Epithelial cell of esophagus (primary cell): ENCODE measurements at regions not wholly inside any gene's neighbourhood (a gene's known extent, or its start where the extent isn't known, plus 50 kb on each side); places are given as distances from the start of the nearest gene placed in this dataset.
"Not testable (repeated sequence)": the region's sequence is repeated elsewhere in the genome, so short reads cannot be mapped to it uniquely, and the experiment has no call there.

Experiments
- DNase-seq: peaks from one replicate; pipeline ENCODE4 v3.0.0; 2010; ENCODE audit warnings: low read depth
- H3K4me3 ChIP-seq: 2 replicates; pipeline ENCODE4 v1.5.1; 2011; ENCODE audit warnings: mild to moderate bottlenecking, low read length, control low read depth
- TF ChIP-seq, protein P1 (sequence below): IDR thresholded peaks from 2 replicates; pipeline ENCODE4 v1.5.1; 2011; ENCODE audit warnings: low read depth, mild to moderate bottlenecking, low read length, control low read depth, inconsistent platforms; ENCODE audit not compliant: insufficient read depth; ENCODE audit errors: missing control alignments

DNA sequence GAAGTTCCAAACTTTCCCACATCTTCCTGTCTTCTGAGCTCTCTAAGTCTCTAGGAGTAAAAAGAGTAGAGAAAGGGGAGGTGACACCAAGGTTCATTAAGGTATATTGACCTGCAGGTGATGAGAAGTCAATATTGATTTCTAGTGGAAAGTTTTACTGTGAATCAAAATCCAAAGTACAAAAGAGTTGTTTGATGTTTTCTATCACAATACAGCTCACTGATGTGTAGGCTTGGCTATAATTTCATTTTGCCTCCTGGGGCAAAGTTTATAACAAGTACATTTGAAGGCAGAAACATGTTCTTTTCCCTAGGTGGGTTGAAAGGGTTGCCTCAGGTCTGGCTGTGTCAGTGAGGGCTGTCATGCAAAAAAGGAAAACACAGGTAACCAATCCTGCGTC lies 65.2 kb upstream of the LRPPRC start:
- TF ChIP-seq, protein P1, sequence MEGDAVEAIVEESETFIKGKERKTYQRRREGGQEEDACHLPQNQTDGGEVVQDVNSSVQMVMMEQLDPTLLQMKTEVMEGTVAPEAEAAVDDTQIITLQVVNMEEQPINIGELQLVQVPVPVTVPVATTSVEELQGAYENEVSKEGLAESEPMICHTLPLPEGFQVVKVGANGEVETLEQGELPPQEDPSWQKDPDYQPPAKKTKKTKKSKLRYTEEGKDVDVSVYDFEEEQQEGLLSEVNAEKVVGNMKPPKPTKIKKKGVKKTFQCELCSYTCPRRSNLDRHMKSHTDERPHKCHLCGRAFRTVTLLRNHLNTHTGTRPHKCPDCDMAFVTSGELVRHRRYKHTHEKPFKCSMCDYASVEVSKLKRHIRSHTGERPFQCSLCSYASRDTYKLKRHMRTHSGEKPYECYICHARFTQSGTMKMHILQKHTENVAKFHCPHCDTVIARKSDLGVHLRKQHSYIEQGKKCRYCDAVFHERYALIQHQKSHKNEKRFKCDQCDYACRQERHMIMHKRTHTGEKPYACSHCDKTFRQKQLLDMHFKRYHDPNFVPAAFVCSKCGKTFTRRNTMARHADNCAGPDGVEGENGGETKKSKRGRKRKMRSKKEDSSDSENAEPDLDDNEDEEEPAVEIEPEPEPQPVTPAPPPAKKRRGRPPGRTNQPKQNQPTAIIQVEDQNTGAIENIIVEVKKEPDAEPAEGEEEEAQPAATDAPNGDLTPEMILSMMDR: no peak
- no peak for DNase-seq

DNA sequence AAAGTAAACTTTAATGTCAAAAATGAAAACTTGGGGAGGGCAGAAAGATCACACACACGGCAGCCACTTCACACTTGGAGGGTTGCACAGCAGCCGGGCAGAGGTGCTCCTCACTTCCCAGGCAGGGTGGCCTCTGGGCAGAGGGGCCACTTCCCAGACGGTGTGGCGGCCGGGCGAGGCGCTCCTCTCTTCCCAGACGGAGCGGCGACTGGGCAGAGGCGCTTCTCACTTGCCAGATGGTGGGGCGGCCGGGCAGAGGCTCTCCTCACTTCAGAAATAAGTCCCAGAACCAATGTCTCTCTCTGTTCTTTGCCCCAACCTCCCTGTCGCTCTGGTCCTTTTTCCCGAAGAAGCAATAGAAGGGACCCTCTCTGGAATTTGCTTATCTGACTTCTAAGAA lies 65.7 kb upstream of the LRPPRC start:
- TF ChIP-seq, protein P1: no peak
- H3K4me3 ChIP-seq: no peak overlapping the region
- no peak for DNase-seq

More for the DNA sequence above, 65.2 kb upstream of the LRPPRC start:
- no peak overlapping the region for H3K4me3 ChIP-seq

DNA sequence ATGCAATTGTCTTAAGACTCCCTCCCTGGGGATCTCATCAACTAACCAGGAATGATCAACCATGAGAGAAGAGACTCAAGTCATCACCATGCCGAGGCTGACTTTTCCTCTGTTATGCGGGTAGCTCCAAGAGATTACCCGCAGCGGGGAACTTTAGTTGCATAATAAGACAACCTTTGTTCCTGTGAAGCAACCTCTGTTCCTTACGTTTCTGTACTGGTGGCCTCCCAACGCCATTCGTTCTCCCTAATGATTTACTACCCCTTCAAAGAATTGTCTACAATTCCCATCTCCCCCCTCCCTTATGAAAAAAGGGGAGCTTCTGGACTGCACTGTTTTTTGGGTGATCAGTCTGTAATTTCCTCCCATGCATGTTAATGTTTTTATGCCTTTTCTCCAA lies 66.1 kb upstream of the LRPPRC start:
- TF ChIP-seq, protein P1: no peak
- H3K4me3 ChIP-seq: no peak overlapping the region
- no peak for DNase-seq

DNA sequence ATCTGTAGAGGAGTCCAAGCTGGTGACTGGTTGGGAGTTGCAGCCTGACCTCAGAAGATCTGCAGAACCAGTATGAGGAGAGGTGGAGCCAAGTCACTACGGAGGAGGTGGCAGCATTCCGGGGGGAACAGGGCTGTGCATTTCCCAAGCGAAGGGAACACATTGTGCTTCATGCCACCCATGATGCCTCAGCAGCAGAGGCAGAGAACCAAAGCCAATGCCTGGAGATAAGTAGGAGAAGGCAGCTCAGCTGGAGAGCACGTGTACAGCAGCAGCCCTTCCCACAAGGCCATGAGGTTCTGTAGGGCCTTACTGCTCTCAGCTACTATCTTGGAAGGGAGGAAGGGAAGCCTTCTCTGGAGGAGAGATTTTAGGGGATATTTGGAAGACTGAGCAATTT lies 67.2 kb upstream of the LRPPRC start:
- TF ChIP-seq, protein P1: no peak
- H3K4me3 ChIP-seq: no peak overlapping the region
- no peak for DNase-seq

DNA sequence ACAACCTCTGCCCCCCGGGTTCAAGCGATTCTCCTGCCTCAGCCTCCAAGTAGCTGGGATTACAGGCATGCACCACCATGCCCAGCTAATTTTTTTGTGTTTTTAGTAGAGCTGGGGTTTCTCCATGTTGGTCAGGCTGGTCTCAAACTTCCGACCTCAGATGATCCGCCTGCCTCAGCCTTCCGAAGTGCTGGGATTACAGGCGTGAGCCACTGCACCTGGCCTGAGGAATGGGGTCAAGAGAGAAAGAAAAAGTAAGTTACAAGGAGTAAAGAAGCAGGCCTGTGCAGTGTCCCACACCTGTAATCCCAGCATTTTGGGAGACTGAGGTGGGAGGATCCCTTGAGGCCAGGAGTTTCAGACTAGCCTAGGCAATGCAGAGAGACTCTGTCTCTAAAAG lies 68.5 kb upstream of the LRPPRC start:
- H3K4me3 ChIP-seq, DNase-seq: not testable (repeated sequence)

DNA sequence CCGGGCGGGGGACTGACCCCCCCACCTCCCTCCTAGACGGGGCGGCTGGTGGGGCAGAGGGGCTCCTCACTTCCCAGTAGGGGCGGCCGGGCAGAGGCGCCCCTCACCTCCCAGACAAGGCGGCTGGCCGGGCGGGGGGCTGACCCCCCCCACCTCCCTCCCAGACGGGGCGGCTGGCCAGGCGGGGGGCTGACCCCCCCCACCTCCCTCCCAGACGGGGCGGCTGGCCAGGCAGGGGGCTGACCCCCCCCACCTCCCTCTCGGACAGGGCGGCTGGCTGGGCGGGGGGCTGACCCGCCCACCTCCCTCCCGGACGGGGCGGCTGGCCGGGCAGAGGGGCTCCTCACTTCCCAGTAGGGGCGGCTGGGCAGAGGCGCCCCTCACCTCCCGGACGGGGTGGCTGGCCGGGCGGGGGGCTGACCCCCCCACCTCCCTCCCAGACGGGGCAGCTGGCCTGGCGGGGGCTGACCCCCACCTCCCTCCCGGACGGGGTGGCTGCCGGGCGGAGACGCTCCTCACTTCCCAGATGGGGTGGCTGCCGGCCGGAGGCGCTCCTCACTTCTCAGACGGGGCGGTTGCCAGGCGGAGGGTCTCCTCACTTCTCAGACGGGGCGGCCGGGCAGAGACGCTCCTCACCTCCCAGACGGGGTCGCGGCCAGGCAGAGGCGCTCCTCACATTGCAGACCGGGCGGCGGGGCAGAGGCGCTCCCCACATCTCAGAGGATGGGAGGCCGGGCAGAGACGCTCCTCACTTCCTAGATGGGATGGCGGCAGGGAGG lies 71.4 kb upstream of the LRPPRC start:
- DNase-seq, H3K4me3 ChIP-seq: not testable (repeated sequence)

DNA sequence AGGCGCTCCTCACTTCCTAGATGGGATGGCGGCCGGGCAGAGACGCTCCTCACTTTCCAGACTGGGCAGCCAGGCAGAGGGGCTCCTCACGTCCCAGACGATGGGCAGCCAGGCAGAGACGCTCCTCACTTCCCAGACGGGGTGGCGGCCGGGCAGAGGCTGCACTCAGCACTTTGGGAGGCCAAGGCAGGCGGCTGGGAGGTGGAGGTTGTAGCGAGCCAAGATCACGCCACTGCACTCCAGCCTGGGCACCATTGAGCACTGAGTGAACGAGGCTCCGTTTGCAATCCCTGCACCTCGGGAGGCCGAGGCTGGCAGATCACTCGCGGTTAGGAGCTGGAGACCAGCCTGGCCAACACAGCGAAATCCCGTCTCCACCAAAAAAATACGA lies 72.0 kb upstream of the LRPPRC start:
- not testable (repeated sequence) for H3K4me3 ChIP-seq, DNase-seq

DNA sequence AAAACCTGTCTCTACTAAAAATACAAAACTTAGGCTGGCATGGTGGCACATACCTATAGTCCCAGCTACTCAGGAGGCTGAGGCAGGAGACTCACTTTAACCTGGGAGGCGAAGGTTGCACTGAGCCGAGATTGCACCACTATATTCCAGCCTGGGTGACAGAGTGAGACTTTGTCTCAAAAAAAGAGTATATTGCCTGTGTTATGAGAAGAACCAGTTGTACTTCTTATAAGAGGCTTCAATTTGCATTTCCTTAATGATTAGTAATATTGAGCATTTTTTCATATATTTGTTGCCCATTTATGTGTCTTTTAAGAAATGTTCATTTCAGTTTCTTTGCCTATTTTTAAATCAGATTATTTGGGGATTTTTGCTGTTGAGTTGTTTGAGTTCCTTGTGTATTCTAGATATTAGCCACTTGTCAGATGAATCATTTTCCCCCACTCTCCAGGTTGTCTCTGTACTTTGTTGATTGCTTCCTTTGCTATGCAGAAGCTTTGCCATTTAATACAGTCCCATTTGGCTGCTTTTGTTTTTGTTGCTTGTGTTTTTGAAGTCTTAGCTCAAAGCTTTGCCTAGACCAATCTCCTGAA lies 75.8 kb upstream of the LRPPRC start:
- TF ChIP-seq, protein P1: no peak
- H3K4me3 ChIP-seq: no peak overlapping the region
- DNase-seq: no peak

DNA sequence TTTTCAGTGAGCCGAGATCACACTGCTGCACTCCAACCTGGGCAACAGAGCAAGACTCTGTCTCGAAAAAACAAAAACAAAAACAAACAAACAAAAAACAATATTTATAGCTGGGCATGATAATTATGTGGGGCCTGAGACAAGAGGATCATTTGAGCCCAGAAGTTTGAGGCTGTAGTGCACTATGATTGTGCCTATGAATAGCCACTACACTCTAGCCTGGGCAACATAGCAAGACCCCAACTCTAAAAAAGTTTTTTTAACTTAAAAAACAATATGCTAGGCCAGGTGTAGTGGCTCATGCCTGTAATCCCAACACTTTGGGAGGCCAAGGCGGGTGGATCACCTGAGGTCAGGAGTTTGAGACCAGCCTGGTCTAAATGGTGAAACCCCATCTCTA lies 77.9 kb upstream of the LRPPRC start:
- H3K4me3 ChIP-seq, DNase-seq: not testable (repeated sequence)

DNA sequence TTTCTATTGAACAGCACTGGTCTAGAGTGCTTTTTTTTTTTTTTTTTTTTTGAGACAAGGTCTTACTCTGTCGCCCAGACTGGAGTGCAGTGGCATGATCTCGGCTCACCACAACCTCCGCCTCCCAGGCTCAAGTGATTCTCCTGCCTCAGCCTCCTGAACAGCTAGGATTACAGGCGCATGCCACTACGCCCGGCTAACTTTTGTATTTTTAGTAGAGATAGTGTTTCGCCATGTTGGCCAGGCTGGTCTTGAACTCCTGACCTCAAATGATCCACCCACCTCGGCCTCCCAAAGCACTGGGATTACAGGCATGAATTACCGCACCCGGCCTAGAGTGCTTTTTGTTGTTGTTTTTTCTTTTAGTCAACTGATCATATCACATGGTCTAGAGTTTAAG lies 79.0 kb upstream of the LRPPRC start:
- H3K4me3 ChIP-seq, DNase-seq: not testable (repeated sequence)
